DOHH2 (cell line): ENCODE measurements at regions not wholly inside any gene's neighbourhood (a gene's known extent, or its start where the extent isn't known, plus 50 kb on each side); places are given as distances from the start of the nearest gene placed in this dataset.

ENCODE experiments used
- CTCF ChIP-seq: fragments of 200-600 bp; sonication (generic); IDR thresholded peaks from one replicate; pipeline ENCODE4 v1.5.1; 2014; ENCODE audit warnings: antibody characterized with exemption, mild to moderate bottlenecking, low read depth, low read length; ENCODE audit not compliant: poor library complexity, severe bottlenecking
- EZH2phosphoT487 ChIP-seq: fragments of 200-600 bp; sonication (generic); IDR thresholded peaks from 2 replicates; pipeline ENCODE4 v1.6.1; 2017; ENCODE audit warnings: borderline replicate concordance, mild to moderate bottlenecking, antibody characterized with exemption, low read length, moderate library complexity, mixed read lengths

- TF ChIP-seq CTCF (no peak), EZH2phosphoT487 (no peak)
These were observed 215.0 kb downstream of the THBS2 start for GRCh38 chr6:169038691-169039090.
